NCI-H146 treated with DMSO at 0.1 percent for 48 hours (cell line): ENCODE measurements at regions not wholly inside any gene's neighbourhood (a gene's known extent, or its start where the extent isn't known, plus 50 kb on each side); places are given as distances from the start of the nearest gene placed in this dataset.
"Not testable (repeated sequence)": the region's sequence is repeated elsewhere in the genome, so short reads cannot be mapped to it uniquely, and the experiment has no call there.

Experiments used
- DNase-seq: peaks from one replicate; lab custom pipeline; 2025; ENCODE audit not compliant: unreplicated experiment; lab: John Stamatoyannopoulos, UW

GRCh38 chr7:81070956-81071355, 152.1 kb upstream of the SEMA3C start:
- DNase-seq: no peak

GRCh38 chr7:81066797-81067196, 147.9 kb upstream of the SEMA3C start:
- DNase-seq: no peak

- no peak for DNase-seq
These were observed 145.6 kb upstream of the SEMA3C start for GRCh38 chr7:81064426-81064825.

GRCh38 chr7:81062755-81063154, 143.9 kb upstream of the SEMA3C start:
- no peak for DNase-seq

GRCh38 chr7:81057469-81057868, 138.6 kb upstream of the SEMA3C start:
- not testable (repeated sequence) for DNase-seq

GRCh38 chr7:81053623-81054022, 134.8 kb upstream of the SEMA3C start:
- no peak for DNase-seq

- DNase-seq: no peak
These were observed 133.1 kb upstream of the SEMA3C start for GRCh38 chr7:81051811-81052413.

GRCh38 chr7:81045491-81046030, 126.7 kb upstream of the SEMA3C start:
- no peak for DNase-seq

- DNase-seq: not testable (repeated sequence)
These were observed 123.8 kb upstream of the SEMA3C start for GRCh38 chr7:81042646-81043045.

GRCh38 chr7:81040496-81040895, 121.6 kb upstream of the SEMA3C start:
- no peak for DNase-seq

- DNase-seq: no peak
These were observed 118.0 kb upstream of the SEMA3C start for GRCh38 chr7:81036871-81037270.

- DNase-seq: no peak
These were observed 117.2 kb upstream of the SEMA3C start for GRCh38 chr7:81036057-81036456.

- no peak for DNase-seq
These were observed 113.1 kb upstream of the SEMA3C start for GRCh38 chr7:81031996-81032395.

- DNase-seq: no peak
These were observed 112.4 kb upstream of the SEMA3C start for GRCh38 chr7:81031243-81031642.

GRCh38 chr7:81030472-81030871, 111.6 kb upstream of the SEMA3C start:
- no peak for DNase-seq

- no peak for DNase-seq
These were observed 110.7 kb upstream of the SEMA3C start for GRCh38 chr7:81029511-81029910.

GRCh38 chr7:81025360-81025759, 106.5 kb upstream of the SEMA3C start:
- no peak for DNase-seq

GRCh38 chr7:81014908-81015307, 96.1 kb upstream of the SEMA3C start:
- DNase-seq: no peak

- DNase-seq: no peak
These were observed 95.4 kb upstream of the SEMA3C start for GRCh38 chr7:81014266-81014665.

GRCh38 chr7:81013083-81013817, 94.4 kb upstream of the SEMA3C start:
- DNase-seq: no peak

- no peak for DNase-seq
These were observed 90.0 kb upstream of the SEMA3C start for GRCh38 chr7:81008901-81009300.

- no peak for DNase-seq
These were observed 88.2 kb upstream of the SEMA3C start for GRCh38 chr7:81007051-81007450.

GRCh38 chr7:81005254-81005653, 86.4 kb upstream of the SEMA3C start:
- DNase-seq: no peak
